Activated effector memory CD4-positive, alpha-beta T cell treated with anti-CD3 and anti-CD28 coated beads, Interleukin-2, amount 50 U/mL, for 16 hours (primary cell): ENCODE measurements at regions not wholly inside any gene's neighbourhood (a gene's known extent, or its start where the extent isn't known, plus 50 kb on each side); places are given as distances from the start of the nearest gene placed in this dataset.
"Not testable (repeated sequence)": the region's sequence is repeated elsewhere in the genome, so short reads cannot be mapped to it uniquely, and the experiment has no call there.

Experiments used
- DNase-seq: peaks from one replicate; pipeline ENCODE4 v3.0.0-alpha.2; 2020

- not testable (repeated sequence) for DNase-seq
Measured at GRCh38 chr1:145475962-145476361, 50.6 kb upstream of the NBPF20 start.

- not testable (repeated sequence) for DNase-seq
Measured at GRCh38 chr1:145475369-145475915, 50.0 kb upstream of the NBPF20 start.
